GF-D8 (cell line): ENCODE measurements at regions not wholly inside any gene's neighbourhood (a gene's known extent, or its start where the extent isn't known, plus 50 kb on each side); places are given as distances from the start of the nearest gene placed in this dataset.

Experiments used
- DNase-seq: peaks from one replicate; lab custom pipeline; 2025; lab: John Stamatoyannopoulos, UW

DNA sequence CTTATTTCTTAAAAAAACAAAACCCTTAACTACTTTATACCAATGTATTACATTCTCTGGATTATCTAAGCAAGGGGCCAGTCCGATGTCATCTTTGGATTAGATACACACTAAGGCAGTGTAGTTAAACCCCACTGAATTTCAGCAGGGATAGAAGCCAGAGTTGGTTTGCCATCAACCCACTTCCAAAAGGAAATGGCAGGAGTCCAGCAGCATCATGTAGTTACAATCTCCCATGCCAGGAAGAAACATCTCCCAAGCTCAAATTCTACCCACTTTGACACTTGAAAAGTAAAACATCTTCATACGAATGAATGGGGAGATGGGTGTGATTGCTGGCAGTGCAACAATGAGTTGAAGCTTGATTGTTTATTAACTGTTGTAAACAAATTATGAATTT, 203.5 kb upstream of the PLXNC1 start:
- DNase-seq = no peak

GRCh38 chr12:93946542-93947150, 201.7 kb upstream of the PLXNC1 start:
- DNase-seq = no peak

DNA sequence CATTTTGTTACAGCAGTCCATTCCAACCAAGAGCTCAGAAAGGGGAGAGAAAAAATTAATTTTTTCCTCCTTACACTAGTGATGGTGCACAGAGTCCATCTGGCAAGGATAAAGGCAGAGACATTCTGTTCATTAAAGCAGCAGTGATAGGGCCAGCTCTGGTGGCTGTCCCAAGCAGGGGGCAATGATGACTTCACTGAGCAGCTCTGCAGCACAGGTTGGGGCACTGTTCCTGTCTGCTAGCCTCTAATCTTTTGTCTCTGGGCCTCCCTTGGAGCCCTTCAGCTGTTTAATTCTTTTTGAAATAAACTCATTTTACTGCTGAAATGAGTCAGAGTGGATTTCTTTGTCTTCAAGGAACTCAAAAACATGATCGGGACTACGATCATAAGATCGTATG, 200.9 kb upstream of the PLXNC1 start:
- no peak for DNase-seq

- DNase-seq = no peak
Observed at GRCh38 chr12:93950311-93950710, 198.1 kb upstream of the PLXNC1 start.

DNA sequence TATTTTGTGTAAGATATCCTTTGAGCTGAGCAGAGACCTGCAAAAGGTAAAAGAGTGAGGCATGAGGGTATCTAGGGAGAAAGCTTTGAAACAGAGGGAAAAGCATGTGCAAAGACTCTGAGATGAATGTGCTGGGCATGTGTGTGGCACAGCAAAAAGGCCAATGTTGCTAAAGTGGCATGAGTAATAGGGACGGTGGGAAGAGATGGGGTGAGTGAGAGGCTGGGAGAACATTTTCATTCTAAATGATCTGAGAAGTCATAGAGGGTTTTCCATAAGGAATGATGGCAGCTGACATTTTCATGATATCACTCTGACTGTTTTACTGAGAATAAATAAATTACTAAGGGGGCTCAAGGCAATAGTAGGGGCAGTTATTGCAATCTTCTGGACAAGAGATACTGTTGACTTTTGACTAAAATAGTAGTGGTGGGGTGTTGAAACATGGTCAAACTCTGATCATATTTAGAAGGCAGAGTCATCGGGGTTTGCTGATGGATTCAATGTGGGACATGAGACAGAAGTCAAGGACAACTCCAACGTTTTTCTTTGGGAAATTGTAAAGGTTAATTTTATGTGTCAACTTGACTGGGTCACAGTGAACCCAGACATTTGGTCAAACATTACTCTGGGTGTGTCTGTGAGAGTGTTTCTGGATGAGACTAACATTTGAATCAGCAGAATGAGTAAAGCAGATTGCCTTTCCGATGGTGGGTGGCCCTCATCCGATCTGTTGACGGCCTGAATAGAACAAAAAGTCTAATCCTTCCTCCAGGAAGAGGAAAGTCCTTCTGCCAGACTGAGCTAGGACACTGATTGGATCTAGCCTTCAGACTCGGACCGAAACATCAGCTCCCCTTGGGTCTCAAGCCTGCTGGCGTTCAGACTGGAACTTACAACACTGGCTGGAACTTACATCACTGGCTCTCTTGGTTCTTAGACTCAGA, 193.9 kb upstream of the PLXNC1 start:
- no peak for DNase-seq

DNA sequence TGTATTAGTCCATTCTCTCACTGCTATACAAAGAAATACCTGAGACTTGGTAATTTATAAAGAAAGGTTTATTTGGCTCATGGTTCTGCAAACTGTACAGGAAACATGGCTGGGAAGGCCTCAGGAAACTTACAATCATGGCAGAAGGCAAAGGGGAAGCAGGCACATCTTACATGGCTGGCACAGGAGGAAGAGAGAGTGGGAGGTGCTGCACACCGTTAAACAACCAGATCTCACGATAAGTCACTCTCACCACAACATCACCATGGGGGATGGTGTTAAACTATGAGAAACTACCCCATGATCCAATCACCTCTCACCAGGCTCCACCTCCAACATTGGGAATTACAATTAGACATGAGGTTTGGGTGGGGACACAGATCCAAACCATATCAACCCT, 191.8 kb upstream of the PLXNC1 start:
- DNase-seq = no peak

- no peak for DNase-seq
Observed at GRCh38 chr12:93957168-93957567, 191.2 kb upstream of the PLXNC1 start.

GRCh38 chr12:93957870-93958269, 190.5 kb upstream of the PLXNC1 start:
- DNase-seq = no peak

- no peak for DNase-seq
Observed at GRCh38 chr12:93959657-93960056, 188.7 kb upstream of the PLXNC1 start.

DNA sequence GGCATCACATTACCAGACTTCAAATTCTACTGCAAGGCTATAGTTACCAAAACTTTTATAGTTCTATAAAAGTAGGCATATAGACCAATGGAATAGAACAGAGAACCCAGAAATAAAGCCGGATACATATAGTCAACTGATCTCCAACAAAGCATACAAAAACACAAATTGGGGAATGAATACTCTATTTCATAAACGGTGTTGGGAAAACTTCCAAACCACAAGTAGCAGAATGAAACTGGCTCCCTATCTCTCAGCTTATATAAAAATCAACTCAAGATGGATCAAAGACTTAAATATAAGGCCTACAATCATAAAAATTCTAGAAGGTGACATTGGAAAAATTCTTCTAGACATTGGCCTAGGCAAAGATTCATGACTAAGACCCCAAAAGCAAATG, 187.9 kb upstream of the PLXNC1 start:
- DNase-seq = no peak

DNA sequence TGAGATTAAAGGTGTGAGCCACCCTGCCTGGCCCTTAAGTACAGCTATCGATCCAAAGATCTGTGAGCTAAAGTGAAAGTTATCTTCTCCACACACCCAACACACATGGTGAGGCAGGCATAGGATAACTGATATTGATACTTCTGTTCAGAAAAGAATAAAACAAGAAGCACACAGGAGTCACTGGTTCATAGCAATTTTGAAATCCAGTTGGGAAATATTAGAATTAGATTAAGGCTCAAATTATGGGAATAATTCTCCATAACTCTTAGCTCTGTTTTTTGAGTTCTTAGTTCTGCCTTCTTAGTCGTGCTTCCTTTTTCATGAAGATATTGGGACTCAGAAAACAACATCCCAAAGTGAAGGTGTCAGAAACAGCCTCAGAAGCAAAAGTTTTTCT, 186.0 kb upstream of the PLXNC1 start:
- no peak for DNase-seq

DNA sequence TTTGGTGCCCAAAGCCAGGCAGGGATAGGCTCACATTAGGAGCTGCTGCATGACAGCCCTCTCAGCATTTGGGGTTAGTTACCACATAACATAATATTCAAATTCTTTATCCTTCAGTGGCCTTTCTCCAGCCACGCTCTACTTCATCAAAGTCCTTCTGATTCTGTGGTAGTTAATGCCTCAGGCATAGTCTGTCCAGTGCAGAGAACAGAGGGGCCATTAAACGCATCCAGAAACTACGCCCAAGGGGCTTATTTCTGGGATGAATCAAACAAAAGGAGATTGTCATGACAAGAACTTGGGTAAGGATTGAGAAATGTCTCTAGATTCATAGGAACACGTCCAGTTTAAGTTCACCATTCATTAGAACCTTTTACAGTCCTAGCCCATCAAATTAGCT, 183.4 kb upstream of the PLXNC1 start:
- DNase-seq = no peak

- DNase-seq = no peak
Observed at GRCh38 chr12:93966516-93967133, 181.8 kb upstream of the PLXNC1 start.

DNA sequence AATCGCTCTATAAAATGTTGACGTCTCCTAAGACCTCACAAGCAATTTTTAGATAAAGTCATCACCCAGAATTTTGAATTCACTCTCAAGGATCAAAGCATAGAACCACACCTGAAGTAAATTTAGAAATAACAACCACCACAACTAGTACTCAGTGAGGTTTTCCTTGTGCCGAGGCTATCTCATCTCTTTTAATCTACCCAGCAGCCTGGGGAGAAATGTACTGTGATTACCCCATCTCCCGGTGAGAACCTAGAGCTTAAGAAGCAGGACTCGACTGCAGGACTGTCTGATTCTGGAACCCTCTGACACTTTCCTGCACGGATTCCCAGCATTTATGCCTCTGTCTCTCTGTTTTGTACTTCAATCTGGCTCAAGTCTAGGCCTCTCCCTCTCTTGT, 180.9 kb upstream of the PLXNC1 start:
- no peak for DNase-seq

GRCh38 chr12:93968536-93969285, 179.7 kb upstream of the PLXNC1 start:
- DNase-seq = no peak

DNA sequence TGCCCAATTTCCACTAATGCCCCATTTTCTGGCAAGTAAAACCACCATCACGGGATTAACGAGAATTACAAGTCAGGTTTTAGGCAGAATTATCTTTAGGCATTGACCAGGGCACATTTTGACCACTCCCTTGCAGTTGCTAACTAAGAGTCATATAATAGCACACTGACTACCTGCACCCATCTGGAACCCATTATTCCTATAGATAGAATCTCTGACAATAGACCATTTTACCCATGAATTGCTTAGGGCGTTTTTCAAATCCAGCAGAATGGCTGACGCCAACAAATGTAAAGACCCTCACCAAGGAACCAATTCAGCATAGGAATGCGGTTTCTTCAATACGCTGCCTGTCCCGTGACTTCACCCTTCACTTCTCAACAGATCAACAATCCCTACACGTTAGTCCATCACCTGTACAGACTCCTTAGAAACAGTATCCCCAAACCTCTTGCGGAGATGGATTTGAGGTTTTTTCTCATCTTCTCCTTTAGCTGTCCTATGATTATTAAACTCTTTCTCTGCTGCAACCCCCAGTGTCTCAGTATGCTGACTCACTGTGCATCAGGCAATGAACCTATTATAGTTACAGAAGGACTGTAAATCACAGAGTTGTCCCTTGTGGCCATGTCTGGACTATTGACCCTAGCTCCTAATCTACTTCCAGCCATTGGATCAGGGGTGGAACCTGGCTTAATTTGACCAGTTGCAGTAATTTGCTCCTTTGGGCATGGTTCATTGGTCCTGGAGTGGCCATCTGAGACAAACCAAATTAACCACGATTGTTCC, 177.3 kb upstream of the PLXNC1 start:
- no peak for DNase-seq

GRCh38 chr12:93972411-93973208, 175.8 kb upstream of the PLXNC1 start:
- no peak for DNase-seq

DNA sequence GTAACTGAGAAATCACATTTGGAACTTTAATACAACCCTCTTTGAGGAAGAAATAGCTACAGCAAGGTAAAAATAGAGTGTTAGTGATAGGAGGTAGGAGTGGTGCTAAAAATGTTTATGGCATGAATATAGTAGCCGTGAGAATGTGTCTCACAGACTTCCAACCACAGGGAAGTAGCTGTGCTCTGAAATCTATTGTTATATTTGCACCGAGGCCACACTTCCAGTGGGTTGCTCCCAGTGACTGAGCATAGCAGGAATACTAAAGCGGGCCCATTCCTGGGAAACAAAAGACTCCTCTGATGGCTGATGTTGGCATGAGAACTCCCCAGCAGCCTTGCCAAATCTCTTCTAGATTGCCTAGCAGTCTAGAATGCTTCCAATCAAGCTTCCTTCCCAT, 174.1 kb upstream of the PLXNC1 start:
- DNase-seq = no peak

DNA sequence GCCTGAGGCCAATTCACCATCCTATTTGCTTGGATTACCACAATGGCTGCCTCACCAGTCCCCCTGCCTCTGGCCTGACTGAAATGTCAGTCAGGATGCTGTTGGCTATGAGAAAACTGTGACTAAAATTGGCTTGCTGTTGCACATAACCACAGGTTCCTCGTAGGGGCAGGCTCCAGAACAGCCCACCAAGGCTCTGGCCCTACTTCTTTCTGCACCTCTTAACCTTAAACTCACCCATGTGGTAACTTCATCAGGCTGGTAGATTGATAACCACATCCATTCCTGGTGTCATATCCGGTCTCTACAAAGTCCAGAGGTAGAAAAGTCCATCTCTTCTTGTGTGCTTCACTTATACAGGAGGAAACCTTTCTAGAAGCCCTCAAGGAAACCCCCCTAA, 172.4 kb upstream of the PLXNC1 start:
- no peak for DNase-seq

GRCh38 chr12:93977081-93977480, 171.3 kb upstream of the PLXNC1 start:
- no peak for DNase-seq

DNA sequence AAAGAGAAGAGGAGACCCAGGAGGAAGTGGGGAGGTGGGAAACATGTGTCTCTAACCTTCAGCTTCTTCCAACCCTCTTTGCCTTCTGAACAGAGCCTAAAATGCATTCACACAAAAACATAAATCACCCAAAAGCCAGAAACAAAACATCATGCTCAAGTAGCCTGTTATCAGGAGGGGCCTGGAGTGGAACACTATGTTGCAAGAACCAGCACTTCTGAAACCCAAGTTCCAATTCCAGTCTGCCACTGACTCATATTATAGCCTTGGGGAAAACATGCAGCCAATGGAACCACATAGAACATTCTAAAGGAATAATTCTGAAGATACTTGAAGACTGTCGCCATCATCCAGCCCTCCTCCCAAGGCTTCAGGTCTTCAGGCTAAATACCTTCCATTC, 169.8 kb upstream of the PLXNC1 start:
- DNase-seq = no peak
